NCI-H524 (cell line): ENCODE measurements at regions not wholly inside any gene's neighbourhood (a gene's known extent, or its start where the extent isn't known, plus 50 kb on each side); places are given as distances from the start of the nearest gene placed in this dataset.

Source experiments
- DNase-seq, 2 experiments: peaks; one replicate each; lab custom pipeline; 2025; lab: John Stamatoyannopoulos, UW

DNA sequence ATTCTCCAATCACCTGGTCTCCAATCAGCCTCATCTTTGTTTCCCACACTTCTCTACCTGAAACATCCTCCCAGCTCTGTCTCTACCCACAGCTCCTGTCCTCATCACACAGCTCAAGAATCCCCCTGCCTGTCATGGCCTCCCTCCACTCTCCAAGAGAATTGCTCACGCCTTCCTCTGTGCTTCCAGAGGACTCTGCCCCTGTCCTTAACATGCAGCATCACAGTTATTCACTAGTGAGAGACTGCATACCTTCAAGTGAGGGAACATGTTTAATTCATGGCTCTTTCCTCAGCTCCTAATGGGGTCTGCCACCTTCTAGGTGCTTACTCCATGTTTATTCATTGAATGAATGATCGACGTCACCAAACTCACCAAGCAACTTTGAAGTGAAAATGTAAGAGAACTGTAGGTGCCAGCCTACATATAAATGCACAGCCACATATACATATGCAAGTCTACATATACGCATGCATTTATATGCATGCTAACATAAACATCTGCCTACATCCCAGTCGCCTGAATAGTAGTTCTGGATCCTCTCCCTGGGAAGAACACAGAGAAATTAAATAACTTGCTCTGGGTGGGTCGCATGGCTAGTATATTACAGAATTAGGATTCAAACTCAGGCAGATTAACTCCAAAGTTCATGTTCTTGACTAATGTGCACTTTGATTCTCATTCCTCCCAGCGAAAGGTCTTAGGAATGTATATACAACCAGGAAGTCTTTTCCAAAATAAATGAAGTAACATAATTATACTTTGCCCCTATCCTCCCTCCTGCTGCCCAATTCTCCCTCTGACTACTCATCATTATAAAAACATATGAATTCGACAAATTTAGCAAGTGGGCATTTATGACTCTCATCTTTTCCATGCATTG is 295.6 kb downstream of the MAFB start:
- DNase-seq: no peak

DNA sequence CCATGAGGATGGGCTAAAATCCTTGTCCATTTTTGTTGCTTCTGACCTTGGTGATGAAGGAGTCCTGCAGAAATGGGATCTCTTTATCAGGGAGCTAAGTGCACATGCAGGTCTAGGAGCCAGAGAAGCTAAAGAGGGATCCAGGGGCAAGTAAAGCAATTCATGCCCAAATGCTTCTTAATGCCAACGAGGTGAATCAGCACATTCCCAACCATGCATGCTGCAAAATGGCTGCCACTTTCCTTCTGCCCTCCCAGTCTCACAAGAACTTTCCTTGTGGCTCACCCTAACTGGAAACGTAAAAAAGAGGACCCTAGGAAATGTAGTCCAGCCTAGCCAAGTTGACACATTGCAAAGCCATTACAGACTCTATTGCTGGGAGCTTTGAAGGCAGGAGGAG is 298.4 kb downstream of the MAFB start:
- no peak for DNase-seq

DNA sequence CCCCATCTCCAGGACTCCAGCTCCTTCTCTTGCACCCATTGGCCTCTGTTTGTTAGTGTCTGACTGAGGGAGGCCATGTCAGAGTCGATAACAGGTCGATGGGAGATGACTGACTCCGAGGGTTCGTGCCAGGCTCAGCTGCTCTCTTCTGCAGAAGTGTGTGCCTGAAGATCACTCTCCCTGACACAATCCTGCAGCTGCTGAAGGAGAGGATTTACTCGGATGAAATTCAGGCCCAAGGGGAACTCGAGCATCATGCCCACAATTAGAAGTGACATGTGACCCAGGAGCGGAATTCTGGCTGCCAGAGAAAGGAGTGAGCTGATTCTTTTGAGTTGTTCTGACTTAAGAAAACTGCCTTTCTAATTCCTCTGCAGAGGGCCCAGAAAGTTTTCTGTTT is 318.2 kb downstream of the MAFB start:
- peak in 1 of 2 experiments; percentile 12 for DNase-seq

DNA sequence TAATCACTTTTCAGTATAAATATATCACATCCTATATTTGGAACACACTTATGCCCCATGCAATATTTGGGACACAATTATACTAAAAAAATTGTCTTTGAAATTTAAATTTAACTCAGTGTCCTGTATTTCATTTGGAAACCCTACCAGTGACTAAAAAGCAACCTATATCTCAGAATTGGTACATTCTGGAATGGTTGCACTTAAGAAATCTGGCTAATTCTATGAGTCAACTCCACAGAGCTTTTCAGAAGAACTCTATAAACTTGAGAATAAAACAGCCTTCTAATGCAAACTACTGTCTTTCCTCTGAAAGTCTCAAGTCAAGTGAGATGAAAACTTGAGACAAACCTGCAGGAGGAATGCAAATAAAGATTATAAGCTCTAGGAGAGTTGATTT is 320.2 kb downstream of the MAFB start:
- DNase-seq: no peak

DNA sequence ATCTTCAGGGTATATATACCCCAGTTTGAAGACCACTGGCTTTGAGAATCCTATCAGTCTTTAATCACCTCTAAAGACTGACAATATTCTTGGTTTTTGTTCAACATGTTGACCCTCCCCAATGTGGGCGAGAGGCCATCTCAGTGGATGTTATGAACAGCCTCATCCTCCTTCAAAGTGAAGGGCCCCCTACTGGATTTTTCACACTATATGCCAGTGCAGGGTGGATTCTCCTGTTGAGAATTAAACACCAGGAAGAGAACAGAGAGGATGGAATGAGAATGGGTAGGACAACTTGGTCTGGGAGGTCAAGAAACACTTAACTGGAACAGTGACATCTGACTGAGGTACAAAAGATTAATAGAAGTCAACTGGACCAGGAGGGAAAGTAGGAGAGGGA is 327.1 kb downstream of the MAFB start:
- no peak for DNase-seq

DNA sequence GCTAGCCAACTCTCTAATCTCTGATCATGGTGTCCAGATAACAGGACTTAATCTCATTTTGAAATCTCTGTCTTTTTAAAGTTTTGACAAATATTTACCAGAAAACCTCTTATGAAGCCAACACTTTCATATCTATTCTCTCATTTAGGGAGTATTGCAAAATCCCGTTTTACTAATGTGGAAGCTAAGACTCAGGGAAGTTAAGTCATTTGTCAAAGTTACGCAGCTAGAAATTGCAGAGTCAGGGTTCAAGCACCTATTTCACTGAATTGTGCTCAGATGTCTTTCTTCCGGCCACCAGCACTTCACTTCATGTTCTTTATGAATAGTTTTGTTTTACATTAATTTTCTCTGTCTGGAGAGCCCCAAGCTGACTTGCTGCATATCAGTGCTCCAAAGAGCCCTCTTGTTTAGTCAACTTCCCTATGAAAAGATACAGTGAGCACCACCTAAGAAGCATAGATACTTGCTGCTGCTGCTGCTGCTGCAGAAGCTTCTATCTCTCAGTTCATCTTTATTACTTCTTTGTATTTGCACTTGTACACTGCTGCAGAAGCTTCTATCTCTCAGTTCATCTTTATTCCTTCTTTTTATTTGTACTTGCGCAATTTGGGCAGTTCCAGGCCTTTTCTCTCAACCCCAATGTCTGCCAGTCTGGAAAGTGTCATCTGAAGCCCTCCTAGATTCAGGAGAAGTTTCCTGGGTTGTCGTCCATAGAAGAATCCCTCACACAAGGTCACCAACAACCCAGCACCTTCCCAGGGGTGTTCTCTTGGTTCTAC is 329.7 kb downstream of the MAFB start:
- no peak for DNase-seq

DNA sequence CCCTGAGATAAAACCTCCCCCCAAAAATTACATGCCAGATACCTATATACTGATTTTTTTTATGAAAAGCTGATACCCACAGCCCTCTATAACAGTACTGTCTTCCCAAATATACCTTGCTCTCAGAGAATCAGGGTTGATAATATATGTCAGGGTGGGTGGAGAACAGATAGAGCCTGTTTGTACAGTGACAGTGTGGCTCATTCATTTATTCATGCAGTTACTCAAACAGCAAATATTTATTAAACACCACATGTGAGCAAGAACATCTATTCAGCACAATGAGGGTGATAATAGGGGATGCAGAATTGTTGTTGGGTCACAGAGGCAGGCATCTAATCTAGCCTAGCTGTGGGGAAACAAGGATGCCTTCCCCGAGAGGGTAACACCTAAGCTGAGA is 334.2 kb downstream of the MAFB start:
- no peak for DNase-seq

DNA sequence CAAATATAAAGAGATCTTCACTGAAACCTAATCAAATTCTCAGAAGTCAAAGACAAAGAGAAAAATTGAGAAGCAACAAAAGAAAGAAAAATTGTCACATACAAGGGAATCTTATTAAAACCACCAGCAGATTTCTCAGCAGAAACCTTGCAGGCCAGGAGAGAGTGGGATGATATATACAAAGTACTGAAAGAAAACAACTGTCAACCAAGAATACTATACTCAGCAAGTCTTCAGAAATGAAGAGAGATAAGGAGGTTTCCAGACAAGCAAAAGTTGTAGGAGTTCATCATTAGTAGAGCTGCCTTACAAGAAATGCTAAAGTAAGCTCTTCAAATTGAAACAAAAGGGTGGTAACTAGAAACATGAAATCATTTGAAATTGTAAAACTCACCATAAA is 345.6 kb downstream of the MAFB start:
- DNase-seq: no peak

DNA sequence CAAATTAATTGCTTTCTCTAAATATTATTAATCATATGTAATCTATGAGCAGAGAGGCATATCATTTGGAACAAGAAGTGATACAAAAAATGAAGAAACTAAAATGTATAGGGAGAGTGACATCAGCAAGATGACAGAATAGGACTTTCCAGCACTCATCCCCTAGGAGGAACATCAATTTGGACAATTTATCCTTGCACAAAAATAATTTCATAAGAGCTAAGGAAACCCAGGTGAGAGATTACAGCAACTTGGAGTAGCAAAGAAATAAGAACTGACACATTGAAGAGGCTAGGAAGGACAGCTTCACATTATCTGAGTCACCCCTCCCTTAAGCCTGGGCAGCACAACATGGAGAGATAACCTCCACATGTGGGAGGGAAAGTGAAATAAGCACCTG is 347.5 kb downstream of the MAFB start:
- DNase-seq: no peak

DNA sequence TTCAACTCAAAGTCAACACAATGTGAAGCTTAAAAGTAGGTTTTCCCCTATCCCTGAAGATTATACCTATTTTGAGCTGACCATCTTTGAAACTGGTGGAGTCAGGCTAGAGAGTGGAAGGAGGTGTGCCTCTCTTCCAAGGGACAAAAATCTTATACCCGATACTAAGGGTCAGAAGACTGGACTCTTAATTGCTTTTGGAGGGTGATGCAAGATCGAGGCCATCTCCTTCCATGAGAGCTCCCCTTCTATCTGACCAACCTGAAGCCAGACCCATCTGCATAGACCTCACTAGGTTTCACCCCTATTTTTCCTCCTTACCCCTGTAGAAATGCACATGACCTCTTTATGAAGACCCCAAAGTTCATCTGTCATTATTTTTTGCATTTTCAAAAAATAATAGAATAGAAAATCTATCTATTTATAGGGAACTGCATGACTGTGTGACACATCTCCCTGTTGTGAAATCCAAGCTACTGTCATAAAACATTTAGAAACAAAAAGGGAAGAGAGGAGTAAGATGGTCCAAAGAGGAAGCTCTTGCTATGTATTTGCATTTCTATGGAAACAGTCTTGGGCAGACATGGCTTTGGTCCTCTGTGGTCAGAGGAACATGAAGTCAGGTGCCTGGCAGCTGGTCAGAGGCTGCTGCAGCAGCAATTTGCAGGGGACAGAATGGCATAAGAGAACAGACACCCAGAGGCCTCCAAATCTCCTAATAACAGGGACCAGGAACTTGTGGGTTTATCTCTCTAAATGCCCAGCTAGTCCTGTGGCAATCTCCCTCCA is 349.2 kb downstream of the MAFB start:
- no peak for DNase-seq

DNA sequence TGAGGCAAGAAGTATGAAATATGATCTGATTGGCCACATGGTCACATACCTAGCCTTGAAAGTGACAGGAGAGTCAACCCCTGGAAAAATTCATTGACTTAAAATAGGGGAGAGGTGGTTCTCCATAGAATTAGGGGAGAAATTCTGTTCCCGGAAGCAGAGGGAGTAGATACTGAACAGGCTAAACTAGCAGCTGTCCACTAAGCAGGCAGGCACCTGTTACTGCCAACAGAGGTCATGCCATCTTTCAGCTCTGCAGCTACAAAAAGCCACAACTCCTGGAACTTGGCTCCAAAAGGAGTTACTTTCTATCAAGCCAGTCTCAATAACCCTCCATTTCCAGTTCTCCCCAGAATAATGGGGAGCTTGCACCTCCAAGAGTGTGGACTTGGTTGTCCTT is 352.5 kb downstream of the MAFB start:
- DNase-seq: no peak

DNA sequence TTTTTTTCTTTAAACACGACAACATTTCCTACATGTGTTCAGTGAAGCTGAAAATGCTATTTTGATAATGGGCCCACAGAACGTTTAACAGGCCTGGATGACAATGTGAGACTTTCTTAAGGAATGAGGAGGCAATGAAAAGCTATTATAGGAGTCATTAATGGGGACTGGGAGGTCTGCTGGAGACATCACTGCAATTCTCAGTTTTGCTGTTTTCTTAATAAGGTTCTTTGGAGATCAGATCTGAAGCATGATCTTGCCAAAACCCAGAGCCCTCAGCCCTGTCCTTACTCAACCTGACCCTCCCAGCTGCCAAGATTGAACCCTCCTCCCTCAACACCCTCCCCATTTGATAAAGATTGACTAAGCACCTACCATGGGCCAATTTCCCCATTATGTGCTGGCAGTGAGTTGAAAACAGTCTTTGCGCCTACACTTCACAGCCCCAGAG is 353.1 kb downstream of the MAFB start:
- DNase-seq: no peak

DNA sequence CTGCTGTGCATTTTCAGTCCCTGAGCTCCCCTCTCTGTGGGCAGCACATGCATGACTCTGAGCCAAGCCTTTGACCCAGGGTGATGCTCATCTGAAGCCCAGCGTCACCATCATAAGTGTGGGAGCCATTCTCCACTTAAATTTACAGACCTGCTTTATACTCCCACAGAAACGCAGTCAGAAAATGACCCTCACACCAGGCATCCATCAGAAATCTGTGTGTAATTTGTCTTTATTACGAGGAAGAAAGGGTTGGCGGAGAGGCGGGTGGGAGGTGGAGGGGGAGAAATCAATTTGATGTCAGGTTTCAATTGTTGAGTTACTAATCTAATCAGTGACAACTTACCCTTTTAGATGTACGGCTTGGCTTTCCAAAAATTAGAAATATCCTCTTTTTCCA is 353.6 kb downstream of the MAFB start:
- DNase-seq: no peak

DNA sequence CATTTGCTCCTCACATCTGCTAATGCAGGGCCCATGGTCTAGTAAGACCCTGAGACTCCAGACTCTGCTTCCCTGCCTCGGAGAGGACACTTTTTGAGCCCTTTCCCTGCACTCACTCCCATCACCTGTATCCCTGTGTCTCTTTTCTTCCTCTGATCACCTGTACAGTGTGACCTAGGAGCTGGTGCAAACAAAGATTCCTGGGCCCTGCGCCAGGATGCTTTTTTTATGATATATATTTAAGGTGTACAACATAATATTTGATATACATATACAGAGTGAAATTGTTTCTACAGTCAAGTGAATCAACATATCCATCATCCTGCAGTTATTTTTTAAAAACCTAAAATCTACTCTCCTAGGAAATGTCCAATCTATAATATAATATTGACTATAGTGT is 355.4 kb downstream of the MAFB start:
- no peak for DNase-seq

DNA sequence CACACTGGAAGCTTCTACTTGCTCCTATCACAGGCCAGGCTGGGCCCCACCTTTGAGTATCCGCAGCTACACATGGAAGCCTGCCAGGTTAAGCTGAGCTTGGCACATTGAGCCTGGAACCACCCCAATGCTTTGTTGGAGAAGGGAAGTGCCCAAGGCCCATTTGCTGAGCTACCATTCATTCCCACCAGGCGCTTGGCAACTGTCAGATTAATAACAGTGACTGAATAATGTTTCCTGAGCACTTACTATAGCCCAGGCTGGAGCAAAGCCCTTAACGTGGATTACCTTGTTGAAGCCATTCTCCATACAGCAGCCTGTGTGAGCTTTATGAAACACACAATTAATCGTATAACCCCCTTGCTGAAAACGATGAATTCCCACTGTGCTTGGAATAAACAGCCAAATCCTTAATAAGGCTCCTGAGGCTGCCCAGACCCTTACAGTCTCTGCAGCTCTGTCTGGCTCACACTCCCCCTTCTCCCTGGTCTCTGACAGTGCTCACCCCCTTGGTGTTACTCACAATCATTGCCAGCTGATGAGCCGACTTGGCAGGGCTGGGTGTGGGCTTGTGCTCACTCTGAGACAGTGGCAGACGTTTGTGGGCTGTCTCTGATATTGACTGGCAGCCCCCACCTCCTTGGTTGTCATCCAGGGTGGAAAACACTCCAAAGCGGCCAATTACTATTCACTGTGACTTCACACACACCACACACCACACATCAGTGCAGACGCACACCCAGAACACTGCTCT is 357.1 kb downstream of the MAFB start:
- DNase-seq: no peak

DNA sequence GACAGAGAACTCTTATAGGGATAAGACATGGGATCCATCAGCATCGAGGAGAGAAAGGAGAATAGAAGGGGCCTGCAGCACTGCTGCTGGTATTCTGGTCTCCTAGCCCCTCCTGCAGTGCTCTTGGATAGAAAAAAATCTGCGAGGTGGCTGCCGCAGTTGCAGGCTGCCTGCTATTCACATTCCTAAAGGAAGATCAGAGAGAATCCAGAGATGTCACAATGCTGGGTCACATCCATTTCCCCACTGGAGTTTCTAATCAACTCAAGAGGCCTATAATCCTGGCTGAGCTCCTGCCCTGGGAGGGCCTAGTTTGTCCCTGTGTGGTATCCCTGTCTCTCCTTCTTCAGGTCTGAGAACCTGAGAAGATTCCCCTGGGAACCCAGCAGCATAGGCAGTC is 357.8 kb downstream of the MAFB start:
- DNase-seq: no peak

DNA sequence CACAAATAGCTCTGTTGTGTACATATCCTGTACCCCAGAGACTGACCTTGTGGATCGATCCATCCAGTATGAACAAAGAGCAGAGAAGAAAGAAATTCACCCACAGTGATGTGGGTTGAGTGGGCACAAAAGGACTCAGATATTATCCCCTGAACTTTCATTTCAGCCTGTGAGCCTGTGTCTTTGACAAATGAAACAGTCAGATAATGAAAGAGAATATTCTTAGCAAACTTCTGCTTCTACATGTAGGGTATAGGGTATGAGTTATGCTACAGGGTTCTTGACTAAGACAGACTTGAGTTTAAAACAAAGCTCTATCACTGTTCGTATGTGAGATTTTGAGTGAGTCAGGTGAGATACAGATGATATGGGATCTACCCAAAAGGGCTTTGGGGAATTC is 359.7 kb downstream of the MAFB start:
- no peak for DNase-seq

DNA sequence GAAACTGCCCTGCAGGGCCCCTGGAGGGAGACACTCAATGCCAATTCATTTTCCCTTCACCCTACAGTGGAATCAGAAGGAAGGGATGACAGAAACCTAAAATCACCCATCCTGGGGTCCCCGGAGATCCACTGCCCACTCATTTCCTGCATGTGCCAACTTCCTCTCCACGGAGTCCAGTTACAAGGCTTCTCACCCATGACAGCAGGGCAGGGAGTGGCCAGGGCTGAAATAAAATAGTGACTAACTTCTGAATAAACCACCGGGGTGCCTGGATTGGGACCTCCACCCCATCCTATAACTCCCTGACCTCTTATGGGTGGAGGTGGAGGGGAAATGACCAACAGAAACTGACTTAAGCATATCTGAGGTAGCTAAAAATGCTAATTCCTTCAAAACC is 362.3 kb downstream of the MAFB start:
- DNase-seq: no peak

DNA sequence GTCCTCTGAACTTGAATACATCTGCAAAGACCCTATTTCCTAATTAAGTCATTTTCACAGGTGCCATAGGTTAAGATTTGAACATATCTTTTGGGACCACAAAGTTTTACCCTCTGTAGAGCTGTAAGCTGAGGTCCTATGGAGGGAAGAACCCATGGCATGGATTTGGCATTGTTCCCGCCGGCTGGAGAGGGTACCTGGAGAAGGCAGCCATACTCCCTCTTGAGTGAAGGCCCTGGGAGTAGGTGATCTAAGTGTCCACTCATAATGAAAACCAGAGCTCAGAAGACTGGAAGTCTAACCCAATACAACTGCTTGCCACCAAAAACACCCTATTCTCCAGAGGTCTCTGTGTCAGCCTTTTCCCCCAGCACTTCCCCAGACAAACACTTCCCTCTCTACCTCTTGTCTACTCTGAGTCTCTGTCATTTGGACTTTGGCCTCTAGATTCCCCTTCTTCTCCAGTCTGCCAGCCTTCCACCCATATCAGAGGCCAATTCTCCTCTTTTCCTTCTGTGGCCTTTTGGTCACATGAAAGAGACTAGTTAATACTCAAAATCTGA is 363.9 kb downstream of the MAFB start:
- DNase-seq: no peak

DNA sequence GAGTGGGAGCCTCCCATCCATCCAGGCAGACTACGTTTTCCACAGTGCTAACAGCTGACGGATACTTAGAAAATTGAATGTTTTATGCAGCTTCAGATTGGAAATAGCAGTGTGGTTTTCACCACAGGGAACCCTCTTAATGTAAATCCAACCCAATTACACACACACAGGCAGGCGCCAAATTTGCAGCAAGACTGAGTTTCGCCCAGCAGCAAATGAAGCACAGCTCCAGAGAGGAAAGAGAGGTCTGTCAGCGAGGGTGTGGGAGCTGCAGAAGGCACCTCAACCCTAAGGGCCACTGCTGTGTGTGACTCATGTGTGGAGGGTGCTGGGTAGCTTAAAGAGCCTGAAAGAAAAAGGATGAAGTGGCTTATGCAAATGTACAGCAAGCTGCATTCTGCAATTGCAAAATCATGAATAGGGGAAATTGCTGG is 365.7 kb downstream of the MAFB start:
- DNase-seq: no peak

DNA sequence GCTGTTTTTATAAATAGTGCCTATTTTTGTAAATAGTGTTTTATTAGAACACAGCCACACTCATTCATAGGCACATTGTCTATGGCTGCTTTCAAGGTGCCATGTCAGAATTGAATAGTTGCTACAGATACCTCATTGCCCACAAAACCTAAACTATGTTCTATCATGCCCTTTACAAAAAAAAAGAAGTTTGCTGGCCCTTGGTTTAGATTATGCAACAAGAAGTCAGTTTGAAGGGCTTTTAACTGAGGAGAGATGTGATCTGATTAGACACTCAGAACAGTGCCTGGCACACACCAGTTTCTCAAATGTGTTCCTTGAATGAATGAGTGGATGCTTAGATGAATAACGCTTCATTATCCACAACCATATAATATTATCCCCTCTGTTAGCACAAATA is 366.1 kb downstream of the MAFB start:
- no peak for DNase-seq
